AG04449 (cell line): ENCODE measurements at regions not wholly inside any gene's neighbourhood (a gene's known extent, or its start where the extent isn't known, plus 50 kb on each side); places are given as distances from the start of the nearest gene placed in this dataset.

Experiments
- CTCF ChIA-PET: fragments of 350-600 bp; formaldehyde crosslinking; extraction: SDS; loops from one replicate; lab custom pipeline; 2021; ENCODE audit warnings: antibody characterized with exemption; lab: Yijun Ruan, JAX
- POLR2A ChIA-PET: fragments of 400-600, 350-600 bp; formaldehyde crosslinking; extraction: SDS; loops from one replicate; lab custom pipeline; 2020; ENCODE audit warnings: antibody characterized with exemption, inconsistent platforms; lab: Yijun Ruan, JAX
- DNase-seq: peaks from one replicate; pipeline ENCODE4 v3.0.0-alpha.2; 2010; ENCODE audit warnings: low read depth, low spot score
- H3K4me3 ChIP-seq: 2 replicates; pipeline ENCODE4 v1.5.1; 2011; ENCODE audit warnings: low read depth, mild to moderate bottlenecking, control low read depth, low read length
- CTCF ChIP-seq: IDR thresholded peaks from one replicate; pipeline ENCODE4 v1.5.1; 2011; ENCODE audit warnings: mild to moderate bottlenecking, moderate library complexity, low read length, control low read depth, inconsistent platforms; ENCODE audit not compliant: insufficient read depth; ENCODE audit errors: missing control alignments

- POLR2A ChIA-PET = no interaction called here
- H3K4me3 ChIP-seq = no peak overlapping the region
- no peak for DNase-seq
- no peak for TF ChIP-seq CTCF
- CTCF ChIA-PET = no interaction called here
Observed at GRCh38 chr18:78676622-78677482, 302.8 kb upstream of the SALL3 start.

- TF ChIP-seq CTCF = no peak
- ChIA-PET POLR2A (no interaction called here), CTCF (no interaction called here)
- H3K4me3 ChIP-seq = no peak overlapping the region
- DNase-seq = no peak
Observed at GRCh38 chr18:78677483-78678317, 301.9 kb upstream of the SALL3 start.

- no peak for DNase-seq
- no peak overlapping the region for H3K4me3 ChIP-seq
- TF ChIP-seq CTCF = no peak
- CTCF ChIA-PET = no interaction called here
- POLR2A ChIA-PET = no interaction called here
Observed at GRCh38 chr18:78678318-78678695, 301.3 kb upstream of the SALL3 start.

- H3K4me3 ChIP-seq = no peak overlapping the region
- DNase-seq = no peak
- ChIA-PET POLR2A (no interaction called here), CTCF (no interaction called here)
- TF ChIP-seq CTCF = no peak
Observed at GRCh38 chr18:78679031-78679430, 300.6 kb upstream of the SALL3 start.

- ChIA-PET POLR2A (no interaction called here), CTCF (no interaction called here)
- DNase-seq = no peak
- TF ChIP-seq CTCF = no peak
- H3K4me3 ChIP-seq = no peak overlapping the region
Observed at GRCh38 chr18:78679613-78680260, 299.9 kb upstream of the SALL3 start.

GRCh38 chr18:78681396-78681795 lies 298.2 kb upstream of the SALL3 start:
- no peak overlapping the region for H3K4me3 ChIP-seq
- CTCF ChIA-PET = no interaction called here
- TF ChIP-seq CTCF = no peak
- DNase-seq = no peak
- POLR2A ChIA-PET = no interaction called here
